ENCODE measurements at regions not wholly inside any gene's neighbourhood (a gene's known extent, or its start where the extent isn't known, plus 50 kb on each side); places are given as distances from the start of the nearest gene placed in this dataset.
A peak's percentile ranks its signal among the peaks of the same experiment; 100 is the strongest.

GRCh38 chr11:92838759-92839310 is 130.6 kb upstream of the MTNR1B start:
- TF ChIP-seq ZNF114 (CRISPR knock-in tag; IDR thresholded peaks at IDR 0.05): no peak
- TF ChIP-seq, protein P1, sequence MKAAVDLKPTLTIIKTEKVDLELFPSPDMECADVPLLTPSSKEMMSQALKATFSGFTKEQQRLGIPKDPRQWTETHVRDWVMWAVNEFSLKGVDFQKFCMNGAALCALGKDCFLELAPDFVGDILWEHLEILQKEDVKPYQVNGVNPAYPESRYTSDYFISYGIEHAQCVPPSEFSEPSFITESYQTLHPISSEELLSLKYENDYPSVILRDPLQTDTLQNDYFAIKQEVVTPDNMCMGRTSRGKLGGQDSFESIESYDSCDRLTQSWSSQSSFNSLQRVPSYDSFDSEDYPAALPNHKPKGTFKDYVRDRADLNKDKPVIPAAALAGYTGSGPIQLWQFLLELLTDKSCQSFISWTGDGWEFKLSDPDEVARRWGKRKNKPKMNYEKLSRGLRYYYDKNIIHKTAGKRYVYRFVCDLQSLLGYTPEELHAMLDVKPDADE (IDR thresholded peaks at IDR 0.05): no peak
- peak; percentile 61 for TF ChIP-seq REST (IDR thresholded peaks at IDR 0.05; ENCODE audit: unreplicated experiment)
- no peak for TF ChIP-seq POLR2AphosphoS5 (IDR thresholded peaks at IDR 0.05; ENCODE audit: low read depth)
- no peak for TF ChIP-seq ZNF331 (CRISPR knock-in tag; IDR thresholded peaks at IDR 0.05; ENCODE audit: low read depth)
- no peak for TF ChIP-seq NANOG (IDR thresholded peaks at IDR 0.05; ENCODE audit: borderline replicate concordance)
- Histone ChIP-seq H2AFZ (no peak overlapping the region), H3K4me1 (ENCODE audit: insufficient read depth) (peaks cover 7% of the 10 kb centered on the region), H3K4me2 (no peak overlapping the region; the same call in 1 of the 2 replicates), H3K4me3 (no peak overlapping the region), H3K9me2 (ENCODE audit: insufficient read depth) (no peaks in the 10 kb centered on the region), H3F3A (replicated peaks; ENCODE audit: low read depth) (no peaks in the 10 kb centered on the region), H4K20me1 (replicated peaks; ENCODE audit: insufficient read depth) (no peaks in the 10 kb centered on the region), H3K36me3 (ENCODE audit: insufficient read depth) (peaks cover 6% of the 10 kb centered on the region; the same call in 1 of the 2 replicates), H3K27me3 (ENCODE audit: insufficient read depth) (no peaks in the 10 kb centered on the region), H3K27ac (ENCODE audit: low read depth) (no peak overlapping the region), H3K79me2 (replicated peaks; ENCODE audit: insufficient read depth) (no peaks in the 10 kb centered on the region)
- Mint-ChIP-seq H3K9me3 (no peaks in the 10 kb centered on the region), H3K4me1 (peaks cover 33% of the 10 kb centered on the region), H3K4me3 (no peak overlapping the region; the same call in 2 of the 3 replicates), H3K27ac (no peak overlapping the region), H3K36me3 (ENCODE audit: low read depth) (peaks cover 39% of the 10 kb centered on the region), H3K27me3 (ENCODE audit: insufficient read depth, low read depth, poor library complexity) (peaks cover 2% of the 10 kb centered on the region)
- peak; percentile 88 for ATAC-seq
- peak; percentile 61 for DNase-seq (ENCODE audit: low spot score)

DNA sequence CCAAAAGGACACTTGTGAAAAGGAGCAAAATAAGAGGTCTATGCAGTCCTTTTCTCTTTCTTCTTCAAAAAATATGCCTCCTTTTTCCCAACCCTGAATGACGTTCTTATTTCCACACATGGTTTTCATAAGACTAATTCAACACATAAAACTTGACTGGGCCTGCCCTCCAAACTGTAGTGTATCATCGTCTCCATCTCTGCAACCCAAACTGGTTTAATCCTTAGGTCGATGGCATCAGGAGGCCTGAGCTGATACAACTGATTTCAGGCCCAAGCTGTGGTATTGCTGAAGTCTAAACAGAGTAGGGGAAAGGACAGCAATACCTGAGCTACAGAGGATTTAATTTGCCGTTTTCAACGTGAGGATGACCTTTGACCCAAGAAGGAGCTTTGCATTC is 130.0 kb upstream of the MTNR1B start:
- H3K4me3 ChIP-seq: no peak overlapping the region
- no peak overlapping the region for H2AFZ ChIP-seq
- Mint-ChIP-seq H3K4me1 (peaks cover 29% of the 10 kb centered on the region), H3K27ac (no peak overlapping the region; the same call in 1 of the 2 replicates), H3K27me3 (ENCODE audit: insufficient read depth, low read depth, poor library complexity) (peaks cover 2% of the 10 kb centered on the region), H3K9me3 (no peaks in the 10 kb centered on the region), H3K36me3 (ENCODE audit: low read depth) (peaks cover 45% of the 10 kb centered on the region), H3K4me3 (no peak overlapping the region)
- peaks cover 7% of the 10 kb centered on the region for H3K4me1 ChIP-seq (ENCODE audit: insufficient read depth)
- DNase-seq (ENCODE audit: low spot score): no peak
- no peaks in the 10 kb centered on the region for H3F3A ChIP-seq (replicated peaks; ENCODE audit: low read depth)
- no peaks in the 10 kb centered on the region for H3K27me3 ChIP-seq (ENCODE audit: insufficient read depth)
- H4K20me1 ChIP-seq (replicated peaks; ENCODE audit: insufficient read depth): no peaks in the 10 kb centered on the region
- peaks cover 6% of the 10 kb centered on the region; the same call in 1 of the 2 replicates for H3K36me3 ChIP-seq (ENCODE audit: insufficient read depth)
- no peaks in the 10 kb centered on the region for H3K9me2 ChIP-seq (ENCODE audit: insufficient read depth)
- no peak overlapping the region for H3K27ac ChIP-seq (ENCODE audit: low read depth)
- H3K4me2 ChIP-seq: no peak overlapping the region
- ATAC-seq: no peak
- H3K79me2 ChIP-seq (replicated peaks; ENCODE audit: insufficient read depth): no peaks in the 10 kb centered on the region
- TF ChIP-seq REST (IDR thresholded peaks at IDR 0.05; ENCODE audit: unreplicated experiment) (no peak), CTCF (conservative IDR thresholded peaks at IDR 0.05; ENCODE audit: low read depth in 2 of 2) (no peak), EZH2 (IDR thresholded peaks at IDR 0.05; ENCODE audit: low read depth, unreplicated experiment) (no peak), JUNB (IDR thresholded peaks at IDR 0.05; ENCODE audit: unreplicated experiment) (no peak), STAT1 (IDR thresholded peaks at IDR 0.05; ENCODE audit: unreplicated experiment) (no peak), EZH2phosphoT487 (IDR thresholded peaks at IDR 0.05; ENCODE audit: unreplicated experiment) (no peak)

Measured in GM23338 (cell line).